HCT116 (cell line): ENCODE measurements at regions not wholly inside any gene's neighbourhood (a gene's known extent, or its start where the extent isn't known, plus 50 kb on each side); places are given as distances from the start of the nearest gene placed in this dataset.

Source experiments
- ATAC-seq: fragments of 200-7000 bp; cut with Tn5 transposase; 2 replicates; pipeline ENCODE4 v1.9.1; 2020; ENCODE audit warnings: mild to moderate bottlenecking, moderate library complexity
- BruUV-seq: library from RNA; stranded (reverse); fragments of 400-500 nt; replicated peaks from 2 replicates; lab custom pipeline; 2021; lab: Mats Ljungman, UMichigan
- CTCF ChIA-PET: fragments of 300-600 bp; sonication (Branson Sonifier 250); formaldehyde crosslinking; loops from one replicate; lab custom pipeline; 2021; ENCODE audit warnings: antibody characterized with exemption; lab: Charles Lee
- POLR2A ChIA-PET: fragments of 300-600, 350-600 bp; sonication (Branson Sonifier 250); formaldehyde crosslinking; loops from one replicate; lab custom pipeline; 2021; ENCODE audit warnings: antibody characterized with exemption; lab: Charles Lee
- RAD21 ChIA-PET, 2 experiments: fragments of 300-600 bp; sonication (Branson Sonifier 250); formaldehyde crosslinking; loops; one replicate each; lab custom pipeline; 2023; ENCODE audit warnings: low total read pairs in 2 of 2; ENCODE audit not compliant: uncharacterized antibody in 2 of 2, unreplicated experiment in 2 of 2, low non-redundant PET in 1 of 2; lab: Charles Lee
- DNase-seq: peaks from one replicate; pipeline ENCODE4 v3.0.0-alpha.2; 2010; ENCODE audit warnings: low read depth, low spot score
- H2AFZ ChIP-seq: fragments of 200-600 bp; shearing (Covaris generic), sonication (generic); 2 replicates; pipeline ENCODE4 v1.6.1; 2017; ENCODE audit warnings: low read depth, mixed run types, mixed read lengths, antibody characterized with exemption, low read length; ENCODE audit not compliant: poor library complexity, severe bottlenecking
- H3K27ac ChIP-seq: 2 replicates; pipeline ENCODE4 v1.5.1; 2012; ENCODE audit warnings: low read depth, low read length
- H3K27me3 ChIP-seq: fragments of 200-600 bp; sonication (generic); 2 replicates; pipeline ENCODE4 v1.6.1; 2016; ENCODE audit warnings: mixed run types, low read length, mixed read lengths; ENCODE audit not compliant: insufficient read depth
- H3K36me3 ChIP-seq, 2 experiments: fragments of 200-500 bp in 1 of 2; fragments of 200-600 bp in 1 of 2; sonication (Bioruptor generic) in 1 of 2; sonication (generic) in 1 of 2; 2 replicates each; pipeline versions ENCODE4 v1.5.1 to v1.6.1; 2014 to 2016; ENCODE audit warnings: low read length in 2 of 2, inconsistent platforms in 1 of 2, mixed read lengths in 1 of 2, mixed run types in 1 of 2; ENCODE audit not compliant: insufficient read depth in 2 of 2, control insufficient read depth in 1 of 2
- H3K4me1 ChIP-seq, 2 experiments: fragments of 200-600 bp in 1 of 2; sonication (generic) in 1 of 2; 2 replicates each; pipeline versions ENCODE4 v1.5.1 to v1.6.1; 2012 to 2017; ENCODE audit warnings: low read length in 2 of 2, inconsistent platforms in 1 of 2, mild to moderate bottlenecking in 1 of 2, mixed read lengths in 1 of 2, mixed run types in 1 of 2, moderate library complexity in 1 of 2; ENCODE audit not compliant: insufficient read depth in 2 of 2, control insufficient read depth in 1 of 2
- H3K4me2 ChIP-seq: fragments of 200-600 bp; sonication (generic); 2 replicates; pipeline ENCODE4 v1.6.1; 2017; ENCODE audit warnings: mixed run types, low read length, mixed read lengths
- H3K4me3 ChIP-seq, 2 experiments: fragments of 200-600 bp in 1 of 2; sonication (generic) in 1 of 2; replicated peaks in 1 of 2; 2 replicates each; pipeline ENCODE4 v1.5.1; 2011 to 2016; ENCODE audit warnings: low read length in 2 of 2, control low read depth in 1 of 2, low read depth in 1 of 2, mild to moderate bottlenecking in 1 of 2, mixed read lengths in 1 of 2, mixed run types in 1 of 2
- H3K79me2 ChIP-seq: fragments of 200-600 bp; sonication (generic); 2 replicates; pipeline ENCODE4 v1.6.1; 2017; ENCODE audit warnings: mild to moderate bottlenecking, mixed run types, low read length, moderate library complexity, mixed read lengths; ENCODE audit not compliant: insufficient read depth
- H3K9ac ChIP-seq: fragments of 200-600 bp; sonication (generic); 2 replicates; pipeline ENCODE4 v1.6.1; 2016; ENCODE audit warnings: low read length, mixed read lengths
- H3K9me2 ChIP-seq: fragments of 200-600 bp; sonication (generic), shearing (Covaris generic); 2 replicates; pipeline ENCODE4 v1.6.1; 2017; ENCODE audit warnings: mixed run types, mild to moderate bottlenecking, moderate library complexity; ENCODE audit not compliant: insufficient read depth
- H3K9me3 ChIP-seq, 2 experiments: fragments of 200-500 bp in 1 of 2; fragments of 200-600 bp in 1 of 2; sonication (Bioruptor generic) in 1 of 2; sonication (generic) in 1 of 2; 2 replicates each; pipeline ENCODE4 v1.6.1; 2014 to 2017; ENCODE audit warnings: low read length in 2 of 2, mixed read lengths in 2 of 2, inconsistent platforms in 1 of 2, low read depth in 1 of 2, mild to moderate bottlenecking in 1 of 2, mixed run types in 1 of 2, moderate library complexity in 1 of 2; ENCODE audit not compliant: control insufficient read depth in 1 of 2, insufficient read depth in 1 of 2
- H4K20me1 ChIP-seq: fragments of 200-600 bp; sonication (generic), shearing (Covaris generic); 2 replicates; pipeline ENCODE4 v1.6.1; 2017; ENCODE audit warnings: mixed run types, mild to moderate bottlenecking, moderate library complexity; ENCODE audit not compliant: insufficient read depth
- ATF3 ChIP-seq: IDR thresholded peaks from 2 replicates; pipeline ENCODE4 v1.6.1; 2012
- CBX3 ChIP-seq: IDR thresholded peaks from 2 replicates; pipeline ENCODE4 v1.6.1; 2012; ENCODE audit warnings: low read depth
- CEBPB ChIP-seq: IDR thresholded peaks from 2 replicates; pipeline ENCODE4 v1.6.1; 2012; ENCODE audit warnings: low read depth
- EGR1 ChIP-seq: IDR thresholded peaks from 2 replicates; pipeline ENCODE4 v1.6.1; 2012; ENCODE audit warnings: low read depth
- FOSL1 ChIP-seq: IDR thresholded peaks from 2 replicates; pipeline ENCODE4 v1.6.1; 2012; ENCODE audit warnings: low read depth
- JUND ChIP-seq: IDR thresholded peaks from 2 replicates; pipeline ENCODE4 v1.6.1; 2012
- MAX ChIP-seq: IDR thresholded peaks from 2 replicates; pipeline ENCODE4 v1.6.1; 2012
- POLR2AphosphoS5 ChIP-seq: IDR thresholded peaks from 2 replicates; pipeline ENCODE4 v1.6.1; 2011; ENCODE audit warnings: mild to moderate bottlenecking, low read depth, low read length, moderate library complexity
- SIN3A ChIP-seq: IDR thresholded peaks from 2 replicates; pipeline ENCODE4 v1.6.1; 2012; ENCODE audit warnings: low read depth
- TCF7L2 ChIP-seq: IDR thresholded peaks from 2 replicates; pipeline ENCODE4 v1.7.0; 2011; ENCODE audit warnings: borderline replicate concordance, inconsistent platforms; ENCODE audit not compliant: insufficient read depth, insufficient read length; ENCODE audit errors: extremely low read depth
- YY1 ChIP-seq: IDR thresholded peaks from 2 replicates; pipeline ENCODE4 v1.6.1; 2011; ENCODE audit warnings: low read length, low read depth, moderate library complexity, mild to moderate bottlenecking; ENCODE audit not compliant: insufficient replicate concordance; ENCODE audit errors: extremely low read depth
- ZFX ChIP-seq: fragments of 450-650 bp; IDR thresholded peaks from 2 replicates; pipeline ENCODE4 v1.6.1; 2017
- intact Hi-C: fragments of 100-400 bp; cut with micrococcal nuclease; formaldehyde crosslinking; loops from 2 replicates; pipeline ENCODE4 v1.10.0; 2022

- H4K20me1 ChIP-seq: no peaks in the 10 kb centered on the region
- no peaks in the 10 kb centered on the region for H3K27me3 ChIP-seq
- peaks cover 0 to 4% of the 10 kb centered on the region in 2 experiments; a peak in 1 of 4 replicates for H3K9me3 ChIP-seq
- ATAC-seq (no peak), DNase-seq (no peak)
- ChIA-PET CTCF (interaction anchor here (0.9 kb wide), 1 partner anchor 9 kb away, joined by 3 read pairs; no protein-coding TSS in a partner anchor), RAD21 (no interaction called here)
- H3K36me3 ChIP-seq: no peaks in the 10 kb centered on the region
- no peak overlapping the region for H3K27ac ChIP-seq
- H3K4me1 ChIP-seq: peaks cover 0 to 3% of the 10 kb centered on the region in 2 experiments; a peak in 1 of 4 replicates
- TF ChIP-seq YY1 (no peak), ATF3 (no peak), ZFX (no peak), CEBPB (no peak), EGR1 (no peak), SIN3A (no peak), JUND (no peak)
- TF ChIP-seq, all 23 proteins: peak for 0
- no peak overlapping the region for H3K4me3 ChIP-seq
- no peak overlapping the region for H3K4me2 ChIP-seq
- intact Hi-C loops: no loop called here
- H3K9me2 ChIP-seq: no peaks in the 10 kb centered on the region
- no peak overlapping the region for H3K9ac ChIP-seq
- H3K79me2 ChIP-seq: no peaks in the 10 kb centered on the region
- H2AFZ ChIP-seq: no peak overlapping the region
- BruUV-seq: no TSS peak
- POLR2A ChIA-PET: no interaction called here
Measured at GRCh38 chr2:51619961-51620360, 588.0 kb upstream of the NRXN1 start.

- Histone ChIP-seq H3K36me3 (no peaks in the 10 kb centered on the region), H3K79me2 (no peaks in the 10 kb centered on the region), H2AFZ (no peak overlapping the region), H3K9me3 (peaks cover 0 to 13% of the 10 kb centered on the region in 2 experiments; a peak in 1 of 4 replicates), H3K27me3 (no peaks in the 10 kb centered on the region), H4K20me1 (no peaks in the 10 kb centered on the region), H3K9ac (no peak overlapping the region), H3K27ac (no peak overlapping the region), H3K9me2 (no peaks in the 10 kb centered on the region), H3K4me3 (no peak overlapping the region), H3K4me2 (no peak overlapping the region), H3K4me1 (no peaks in the 10 kb centered on the region)
- ChIA-PET POLR2A (no interaction called here), RAD21 (no interaction called here), CTCF (no interaction called here)
- ATAC-seq: no peak
- TF ChIP-seq TCF7L2 (no peak), FOSL1 (no peak), MAX (no peak), ZFX (no peak), CBX3 (no peak), POLR2AphosphoS5 (no peak)
- no peak for DNase-seq
- BruUV-seq: no TSS peak
- intact Hi-C loops: no loop called here
Measured at GRCh38 chr2:51612387-51612786, 580.5 kb upstream of the NRXN1 start.
